Neural crest cell (in vitro differentiated cells): ENCODE measurements at regions not wholly inside any gene's neighbourhood (a gene's known extent, or its start where the extent isn't known, plus 50 kb on each side); places are given as distances from the start of the nearest gene placed in this dataset.
"Not testable (repeated sequence)": the region's sequence is repeated elsewhere in the genome, so short reads cannot be mapped to it uniquely, and the experiment has no call there.

Experiments
- DNase-seq: peaks from one replicate; pipeline ENCODE4 v3.0.0; 2021; ENCODE audit warnings: low read depth, mixed read lengths, low spot score
- H3K27ac Mint-ChIP-seq: one replicate; pipeline ENCODE4 v1.8.0; 2021; ENCODE audit warnings: mild to moderate bottlenecking, mixed read lengths; ENCODE audit not compliant: unreplicated experiment
- H3K27me3 Mint-ChIP-seq: 2 replicates; pipeline ENCODE4 v1.8.0; 2021; ENCODE audit warnings: low read depth, mild to moderate bottlenecking, mixed read lengths
- H3K36me3 Mint-ChIP-seq: 2 replicates; pipeline ENCODE4 v1.8.0; 2021; ENCODE audit warnings: low read depth, mild to moderate bottlenecking, mixed read lengths
- H3K4me1 Mint-ChIP-seq: 2 replicates; pipeline ENCODE4 v1.8.0; 2021; ENCODE audit warnings: mixed read lengths
- H3K4me3 Mint-ChIP-seq: one replicate; pipeline ENCODE4 v1.8.0; 2021; ENCODE audit warnings: mild to moderate bottlenecking, mixed read lengths
- H3K9me3 Mint-ChIP-seq: 2 replicates; pipeline ENCODE4 v1.8.0; 2021; ENCODE audit warnings: mixed read lengths
- CTCF ChIP-seq: fragments of 200-600 bp; sonication (generic); conservative IDR thresholded peaks from 2 replicates; pipeline ENCODE4 v1.5.0; 2021; ENCODE audit warnings: antibody characterized with exemption, mild to moderate bottlenecking

GRCh38 chr5:54383225-54383901 lies 72.1 kb upstream of the HSPB3 start:
- Mint-ChIP-seq H3K4me3 (no peak overlapping the region), H3K4me1 (peaks cover 20% of the 10 kb centered on the region), H3K27me3 (no peaks in the 10 kb centered on the region), H3K9me3 (peaks cover 5% of the 10 kb centered on the region), H3K36me3 (no peaks in the 10 kb centered on the region), H3K27ac (no peak overlapping the region)
- DNase-seq, result no peak
- TF ChIP-seq CTCF, result no peak

GRCh38 chr5:54381319-54381718 lies 70.9 kb upstream of the ARL15 start:
- not testable (repeated sequence) for H3K9me3 Mint-ChIP-seq, H3K36me3 Mint-ChIP-seq, H3K27ac Mint-ChIP-seq, H3K4me1 Mint-ChIP-seq, H3K27me3 Mint-ChIP-seq, DNase-seq, H3K4me3 Mint-ChIP-seq

GRCh38 chr5:54379590-54379989 lies 69.2 kb upstream of the ARL15 start:
- TF ChIP-seq CTCF, result no peak
- no peak overlapping the region for H3K27ac Mint-ChIP-seq
- no peak for DNase-seq
- no peaks in the 10 kb centered on the region for H3K27me3 Mint-ChIP-seq
- peaks cover 7% of the 10 kb centered on the region for H3K9me3 Mint-ChIP-seq
- no peaks in the 10 kb centered on the region for H3K36me3 Mint-ChIP-seq
- H3K4me3 Mint-ChIP-seq, result no peak overlapping the region
- no peaks in the 10 kb centered on the region for H3K4me1 Mint-ChIP-seq

GRCh38 chr5:54378707-54379106 lies 68.3 kb upstream of the ARL15 start:
- H3K9me3 Mint-ChIP-seq, result peaks cover 8% of the 10 kb centered on the region
- no peaks in the 10 kb centered on the region for H3K4me1 Mint-ChIP-seq
- no peaks in the 10 kb centered on the region for H3K27me3 Mint-ChIP-seq
- no peak overlapping the region for H3K27ac Mint-ChIP-seq
- TF ChIP-seq CTCF, result no peak
- H3K4me3 Mint-ChIP-seq, result no peak overlapping the region
- DNase-seq, result no peak
- H3K36me3 Mint-ChIP-seq, result peaks cover 2% of the 10 kb centered on the region

GRCh38 chr5:54377339-54377738 lies 67.0 kb upstream of the ARL15 start:
- H3K4me1 Mint-ChIP-seq, H3K27ac Mint-ChIP-seq, H3K36me3 Mint-ChIP-seq, H3K4me3 Mint-ChIP-seq, DNase-seq, H3K27me3 Mint-ChIP-seq: not testable (repeated sequence)
- peaks cover 12% of the 10 kb centered on the region for H3K9me3 Mint-ChIP-seq

GRCh38 chr5:54370982-54371381 lies 60.6 kb upstream of the ARL15 start:
- DNase-seq, result no peak
- Mint-ChIP-seq H3K4me1 (no peaks in the 10 kb centered on the region), H3K4me3 (no peak overlapping the region), H3K9me3 (peaks cover 5% of the 10 kb centered on the region), H3K27me3 (no peaks in the 10 kb centered on the region), H3K27ac (no peak overlapping the region), H3K36me3 (peaks cover 5% of the 10 kb centered on the region)
- no peak for TF ChIP-seq CTCF

- Mint-ChIP-seq H3K27me3 (no peaks in the 10 kb centered on the region), H3K9me3 (no peaks in the 10 kb centered on the region), H3K36me3 (no peaks in the 10 kb centered on the region), H3K27ac (no peak overlapping the region), H3K4me3 (no peak overlapping the region), H3K4me1 (no peaks in the 10 kb centered on the region)
- DNase-seq, result no peak
- no peak for TF ChIP-seq CTCF
Measured at GRCh38 chr5:54367844-54368243, 57.5 kb upstream of the ARL15 start.
